RCC 7860 (cell line): ENCODE measurements at regions not wholly inside any gene's neighbourhood (a gene's known extent, or its start where the extent isn't known, plus 50 kb on each side); places are given as distances from the start of the nearest gene placed in this dataset.
"Not testable (repeated sequence)": the region's sequence is repeated elsewhere in the genome, so short reads cannot be mapped to it uniquely, and the experiment has no call there.

Experiments
- DNase-seq: peaks from one replicate; pipeline ENCODE4 v3.0.0-alpha.2; 2015; ENCODE audit warnings: low spot score
- FAIRE-seq: peaks from 2 replicates; lab custom pipeline; 2012; peaks lifted over from hg19 to GRCh38; lab: Jason Lieb, UNC

DNA sequence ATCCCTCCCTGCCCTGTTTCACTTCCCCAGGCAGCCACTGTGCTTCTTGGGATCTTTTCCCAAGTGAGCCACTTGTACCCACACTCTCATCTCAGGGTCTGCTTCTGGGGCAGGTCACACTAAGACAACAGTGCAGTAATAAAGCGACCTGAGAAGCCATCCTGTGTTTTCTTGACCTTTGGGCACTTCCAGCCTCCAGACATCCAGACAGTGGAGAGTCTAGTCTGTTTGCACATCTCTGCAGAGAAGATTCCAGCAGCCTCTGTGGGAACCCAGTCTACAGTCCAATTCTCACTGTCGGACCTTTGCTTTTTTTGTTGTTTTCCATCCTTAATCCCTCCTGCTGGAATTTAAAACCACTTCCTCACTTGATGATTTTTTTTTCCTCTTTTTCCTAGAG lies 50.3 kb upstream of the ATP6AP2 start:
- no peak for FAIRE-seq
- no peak for DNase-seq

DNA sequence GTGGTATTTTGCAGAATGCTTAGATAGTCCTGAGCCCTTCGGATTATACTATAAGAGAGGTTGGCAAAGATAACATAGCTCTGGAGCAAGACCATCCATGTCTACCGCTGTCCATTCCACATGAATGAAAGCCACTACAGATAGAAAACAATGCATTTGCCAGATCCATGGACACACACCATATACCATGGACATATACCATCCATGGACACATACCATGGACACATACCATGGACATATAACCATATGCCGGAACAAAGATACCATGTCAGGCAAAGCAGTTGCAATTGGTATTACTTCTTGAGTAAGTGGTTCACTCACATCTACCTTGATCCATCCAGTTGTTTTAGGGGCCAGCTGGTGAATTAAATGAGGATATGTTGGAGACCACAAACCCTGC lies 53.2 kb upstream of the ATP6AP2 start:
- FAIRE-seq, result no peak
- DNase-seq, result no peak

DNA sequence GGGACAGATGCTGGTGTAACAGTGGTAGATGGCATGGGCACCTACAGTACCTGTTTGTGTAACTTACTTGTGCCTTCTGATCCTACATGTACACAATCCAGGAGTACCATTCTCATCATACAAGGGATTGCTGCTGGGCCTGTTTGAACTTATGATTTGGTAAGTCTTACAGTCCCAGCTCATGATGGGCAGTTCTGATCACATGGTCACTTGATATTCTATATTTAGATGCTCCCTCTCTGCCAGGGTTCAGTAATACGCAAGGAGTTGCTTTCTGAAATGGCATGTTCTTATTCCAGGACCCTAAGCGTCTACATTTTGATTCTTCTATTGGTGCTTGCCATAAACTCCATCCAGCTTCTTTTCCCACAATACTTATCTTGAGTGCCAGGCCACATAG lies 54.4 kb upstream of the ATP6AP2 start:
- DNase-seq (no peak), FAIRE-seq (no peak)

DNA sequence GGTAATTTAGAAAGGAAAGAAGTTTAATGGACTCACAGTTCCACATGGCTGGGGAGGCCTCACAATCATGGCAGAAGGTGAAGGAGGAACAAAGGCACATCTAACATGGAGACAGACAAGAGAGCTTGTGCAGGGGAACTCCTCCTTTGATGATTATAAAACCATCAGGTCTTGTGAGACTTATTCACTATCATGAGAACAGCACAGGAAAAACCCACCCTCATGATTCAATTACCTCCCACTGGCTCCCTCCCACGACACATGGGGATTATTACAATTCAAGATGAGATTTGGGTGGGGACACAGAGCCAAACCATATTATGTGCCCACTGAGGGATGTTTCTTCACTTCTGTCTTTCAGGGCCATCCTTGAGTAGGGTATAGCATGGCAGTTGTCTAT lies 54.9 kb upstream of the ATP6AP2 start:
- not testable (repeated sequence) for FAIRE-seq, DNase-seq

DNA sequence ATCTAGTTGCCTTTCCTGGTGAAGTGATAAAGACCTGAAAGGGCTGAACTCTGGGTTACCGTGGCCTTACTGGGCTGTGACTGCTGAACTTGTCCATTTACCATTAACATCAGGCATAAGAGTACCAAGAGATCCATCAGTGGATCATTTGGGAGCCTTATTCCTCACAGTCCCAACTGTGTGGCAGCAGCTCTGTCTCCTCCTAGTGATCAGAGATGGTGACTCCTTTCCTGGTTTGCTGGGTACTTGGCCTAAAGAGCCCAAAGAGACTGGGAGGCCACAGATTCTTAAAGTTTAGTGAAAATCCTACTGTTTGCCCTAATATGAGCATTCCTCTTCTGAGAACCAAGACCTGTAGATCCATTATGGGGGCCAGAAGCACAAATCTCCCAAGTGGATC lies 56.3 kb upstream of the ATP6AP2 start:
- DNase-seq, result no peak

DNA sequence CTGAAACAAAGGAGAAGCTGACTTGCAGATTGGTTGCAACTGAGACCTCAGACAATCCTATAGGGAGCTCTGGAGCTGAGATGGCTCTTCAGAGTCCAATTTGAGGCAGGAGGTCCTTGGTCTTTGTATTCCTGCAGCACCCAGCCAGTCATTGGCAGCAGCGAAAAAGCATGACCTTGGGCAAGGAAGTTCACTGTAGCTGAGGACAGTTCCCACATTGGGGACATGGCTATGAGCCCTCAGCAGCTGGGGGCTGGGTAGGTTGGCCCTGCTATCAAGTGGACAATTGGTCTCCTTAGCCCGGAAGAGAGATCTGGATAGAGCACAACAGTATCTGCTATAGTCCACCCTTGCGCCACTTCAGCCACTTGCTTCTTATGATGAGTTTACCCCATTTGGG lies 56.9 kb upstream of the ATP6AP2 start:
- no peak for DNase-seq
- no peak for FAIRE-seq

More for the DNA sequence above, 56.3 kb upstream of the ATP6AP2 start:
- no peak for FAIRE-seq

DNA sequence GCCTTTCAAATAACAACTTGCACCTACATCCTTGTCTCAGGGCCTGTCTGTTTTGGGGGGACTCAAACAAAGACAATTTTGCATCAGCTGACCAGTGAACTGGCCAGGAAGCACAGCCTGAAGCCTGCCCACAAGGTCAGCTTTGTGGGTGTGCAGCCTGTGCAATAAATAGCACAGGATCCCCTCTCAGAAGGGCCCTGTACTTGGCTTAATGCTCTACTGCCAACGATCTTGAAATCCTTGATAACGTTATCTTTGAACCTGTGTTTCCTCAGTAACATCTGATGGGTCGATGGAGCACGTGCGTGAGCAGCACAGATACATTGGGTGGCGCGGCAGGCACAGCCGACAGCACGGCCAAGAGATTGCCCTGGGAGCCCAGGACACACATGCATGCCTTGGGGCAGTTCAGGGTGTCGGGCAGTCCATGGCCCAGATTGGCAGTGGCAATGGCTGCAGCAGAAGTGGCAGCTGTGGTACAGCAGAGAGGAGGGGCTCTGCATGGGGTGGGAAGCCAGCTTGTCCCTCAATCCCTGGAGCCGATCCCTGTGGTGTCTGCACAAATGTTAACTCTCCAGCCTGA lies 58.8 kb upstream of the ATP6AP2 start:
- DNase-seq (no peak), FAIRE-seq (no peak)

DNA sequence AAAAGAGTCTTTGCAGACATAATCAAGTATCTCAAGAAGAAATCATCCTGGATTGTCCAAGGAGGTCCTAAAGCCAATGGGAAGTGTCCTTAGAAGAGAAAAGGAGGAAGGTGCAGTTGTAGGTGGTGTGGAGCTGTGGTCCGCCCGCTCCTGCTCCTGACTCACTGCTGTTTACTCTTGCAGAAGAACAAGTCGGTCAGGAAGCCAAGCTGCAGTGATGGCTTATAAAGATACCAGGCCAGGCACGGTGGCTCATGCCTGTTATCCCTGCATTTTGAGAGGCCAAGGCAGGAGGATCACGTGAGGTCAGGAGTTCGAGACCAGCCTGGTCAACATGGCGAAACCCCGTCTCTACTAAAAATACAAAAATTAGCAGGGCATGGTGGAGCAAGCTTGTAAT lies 66.4 kb upstream of the ATP6AP2 start:
- DNase-seq (peak; percentile 11), FAIRE-seq (no peak)

DNA sequence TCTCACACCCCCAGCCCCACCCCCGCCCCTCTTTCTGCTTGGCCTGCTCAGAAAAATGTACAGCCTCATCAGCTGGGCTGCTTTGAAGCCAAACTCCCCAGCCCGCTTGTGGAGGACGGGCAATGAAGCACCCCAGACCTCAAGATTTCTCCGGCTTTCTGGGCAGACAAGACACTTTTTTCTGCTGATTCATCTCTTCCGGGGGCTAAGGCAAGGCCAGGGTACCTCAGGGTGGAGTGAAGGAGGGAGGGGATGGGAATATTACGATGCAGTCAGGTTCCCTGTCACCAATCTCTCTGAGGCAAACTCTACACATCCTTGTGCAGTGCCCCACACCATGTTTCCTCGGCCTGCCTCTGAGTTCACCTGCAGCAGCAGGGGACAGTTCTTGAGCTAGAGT lies 66.9 kb upstream of the ATP6AP2 start:
- DNase-seq (no peak), FAIRE-seq (no peak)

DNA sequence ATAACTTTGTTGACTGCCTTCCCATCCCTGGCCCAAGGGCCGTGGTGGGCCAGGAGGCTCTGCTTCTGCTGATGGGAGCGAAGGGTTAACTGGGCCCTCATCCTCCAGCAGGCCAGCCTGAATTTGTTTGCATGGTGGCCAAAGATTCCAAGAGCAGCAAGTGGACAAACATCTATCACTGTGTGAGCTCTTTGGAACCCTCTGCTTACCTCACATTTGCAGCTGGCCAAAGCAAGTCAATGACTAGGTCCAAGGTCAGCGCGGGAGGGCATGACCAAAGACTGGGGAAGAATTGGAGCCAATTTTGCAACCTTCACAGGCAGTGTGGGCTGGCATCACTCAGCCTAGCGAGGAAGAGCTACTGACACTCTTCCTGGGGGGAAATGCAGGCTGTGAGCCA lies 67.8 kb upstream of the ATP6AP2 start:
- FAIRE-seq (no peak), DNase-seq (no peak)

DNA sequence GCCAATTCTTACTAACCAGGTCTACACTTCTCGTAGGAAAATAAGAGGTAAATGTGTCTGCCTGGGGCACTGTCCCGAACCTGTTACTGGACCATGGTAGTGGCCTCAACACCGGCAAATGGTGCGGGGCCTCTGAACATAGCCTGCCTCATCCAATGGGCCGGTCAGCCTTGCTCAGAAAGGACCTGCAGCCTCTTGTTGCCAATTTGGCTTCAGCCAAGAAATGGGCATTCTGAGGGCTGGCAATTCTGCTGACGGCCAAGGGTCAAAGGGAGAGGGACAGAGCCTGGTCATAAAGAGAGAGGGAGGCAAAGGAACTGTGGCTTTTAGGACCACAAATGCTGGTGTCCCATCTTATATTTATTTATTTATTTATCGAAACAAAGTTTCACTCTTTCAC lies 69.5 kb upstream of the ATP6AP2 start:
- FAIRE-seq (no peak), DNase-seq (no peak)

DNA sequence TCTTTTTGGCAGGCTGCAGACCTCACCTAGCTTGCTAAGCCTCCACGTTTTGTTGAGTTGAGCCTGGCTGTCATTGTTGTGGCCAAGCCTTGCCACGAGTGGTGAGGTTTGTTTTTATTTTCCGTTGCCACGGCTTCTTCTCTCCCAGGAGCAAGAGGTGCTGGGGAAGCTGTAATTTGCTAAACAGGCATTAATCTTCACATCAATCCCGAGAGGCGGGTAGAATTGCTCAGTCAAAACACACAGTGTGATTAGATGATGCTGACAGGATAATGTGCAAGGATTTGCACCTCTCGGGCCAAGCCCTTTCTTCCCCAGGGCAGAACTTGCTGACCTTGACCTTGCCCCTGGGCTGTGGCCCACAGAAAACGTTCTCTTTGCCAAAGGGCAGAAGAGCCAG lies 72.2 kb upstream of the ATP6AP2 start:
- no peak for DNase-seq
- no peak for FAIRE-seq

DNA sequence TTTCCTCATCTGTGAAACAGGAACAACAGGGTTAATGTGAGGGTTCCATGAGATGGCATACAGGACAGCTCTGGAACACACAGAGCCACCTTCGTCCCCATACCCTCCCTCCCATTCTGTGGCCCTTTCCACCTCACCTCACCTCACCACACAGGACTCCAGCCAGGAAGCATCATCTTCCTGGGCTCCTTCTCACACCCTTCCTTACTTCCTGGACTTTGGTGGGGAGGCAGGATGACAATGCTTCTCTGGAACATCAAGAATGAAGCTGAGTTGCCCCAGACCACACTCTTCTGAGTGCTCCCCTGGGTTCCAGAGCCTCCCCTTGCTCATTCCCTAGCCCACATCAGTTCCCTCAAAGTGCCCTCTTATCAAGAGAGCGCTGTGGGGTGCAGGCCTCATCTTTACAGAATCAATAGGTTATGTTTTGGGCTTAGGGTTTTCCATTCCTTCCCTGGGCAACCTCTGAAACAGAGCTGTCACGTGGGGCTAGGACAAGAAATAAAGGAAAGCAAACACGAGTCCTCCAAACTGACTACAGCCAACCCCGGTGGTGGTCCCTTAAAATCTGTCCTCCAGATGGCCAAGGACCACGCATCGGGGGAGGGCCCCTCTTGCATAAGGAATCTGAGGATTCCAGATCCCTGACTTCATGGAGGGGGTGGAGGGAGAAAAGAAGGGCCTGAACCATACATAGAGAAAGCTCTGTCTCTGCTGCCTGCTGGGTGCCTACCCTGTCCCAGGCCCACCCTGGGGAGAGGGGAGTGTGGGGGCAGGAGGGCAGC lies 74.4 kb upstream of the ATP6AP2 start:
- peak; percentile 12 for FAIRE-seq
- DNase-seq, result peak; percentile 43

DNA sequence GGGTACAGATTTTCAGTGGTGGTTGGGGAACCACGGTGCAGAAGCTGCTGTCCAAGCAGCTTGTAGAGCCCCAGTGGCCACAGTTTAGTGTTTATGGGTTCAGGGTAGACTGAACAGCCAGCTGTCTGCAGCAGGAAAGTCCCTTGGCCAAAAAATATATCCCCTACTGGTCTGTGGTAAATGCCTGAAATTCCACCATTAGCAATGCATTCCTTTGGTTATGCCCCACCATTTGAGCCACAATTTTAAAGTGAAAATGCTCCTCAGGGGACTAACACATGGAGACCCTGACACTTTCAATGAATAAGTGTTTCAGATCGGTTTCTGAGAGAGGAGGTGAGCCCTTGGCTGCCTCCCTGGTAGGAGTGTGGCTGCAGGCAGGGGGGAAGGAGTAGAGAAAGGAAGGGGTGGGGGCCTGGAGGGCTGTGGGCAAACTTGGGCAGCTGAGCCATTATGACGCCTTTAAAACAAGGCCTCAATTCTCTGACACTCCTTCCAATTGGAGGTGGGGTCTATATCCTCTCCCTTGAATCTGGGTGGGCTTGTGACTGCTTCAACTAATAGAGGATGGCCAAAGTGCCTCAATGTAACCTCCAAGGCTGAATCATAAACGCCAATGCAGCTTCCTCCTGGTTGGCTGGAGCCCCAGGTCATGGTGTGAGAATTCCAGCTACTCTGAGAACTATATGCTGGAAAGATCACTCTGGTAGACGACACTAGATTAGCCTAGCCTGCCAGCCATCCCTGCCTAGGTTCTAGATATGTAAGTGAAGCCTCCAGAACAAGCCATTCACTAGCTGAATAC lies 75.8 kb upstream of the ATP6AP2 start:
- peak; percentile 88 for DNase-seq
- FAIRE-seq, result peak; percentile 96

DNA sequence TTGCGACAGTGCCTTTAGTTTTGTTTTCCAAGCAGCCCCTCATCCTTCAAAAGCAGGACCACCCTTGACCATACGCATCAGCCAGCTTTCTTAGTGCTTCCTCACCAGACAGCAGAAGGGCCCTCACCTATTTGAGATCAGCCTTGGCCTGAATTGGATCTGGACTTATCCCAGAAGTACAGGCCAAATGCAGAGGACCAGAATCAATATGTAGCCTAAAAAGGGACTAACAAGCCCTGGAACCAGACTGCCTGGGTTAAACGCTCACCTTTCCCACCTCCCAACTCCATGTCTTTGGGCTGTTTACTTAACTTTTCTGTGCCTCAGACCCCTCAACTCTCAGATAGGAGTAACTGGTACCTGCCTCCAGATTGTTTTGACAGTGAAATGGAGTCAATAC lies 77.7 kb upstream of the ATP6AP2 start:
- no peak for FAIRE-seq
- no peak for DNase-seq

DNA sequence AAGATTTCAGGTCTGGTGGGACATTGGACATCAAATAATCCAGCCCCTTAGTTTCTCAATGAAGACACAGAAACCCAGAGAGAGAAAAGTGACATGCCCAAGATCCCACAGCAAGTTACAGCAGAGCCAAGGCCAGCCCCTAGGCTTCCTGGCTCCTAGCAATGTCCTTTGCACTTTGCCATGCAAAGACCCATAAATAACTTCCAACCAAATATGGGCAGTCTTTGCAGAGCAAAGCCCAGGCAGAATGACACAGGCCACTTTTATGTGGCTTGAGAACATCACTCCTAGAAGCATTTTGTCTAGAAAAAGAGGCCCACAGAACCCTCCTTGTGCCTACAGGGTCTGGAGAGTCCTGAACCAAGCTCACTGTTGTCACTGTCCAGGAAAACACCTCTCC lies 78.1 kb upstream of the ATP6AP2 start:
- DNase-seq, result no peak
- FAIRE-seq, result no peak

DNA sequence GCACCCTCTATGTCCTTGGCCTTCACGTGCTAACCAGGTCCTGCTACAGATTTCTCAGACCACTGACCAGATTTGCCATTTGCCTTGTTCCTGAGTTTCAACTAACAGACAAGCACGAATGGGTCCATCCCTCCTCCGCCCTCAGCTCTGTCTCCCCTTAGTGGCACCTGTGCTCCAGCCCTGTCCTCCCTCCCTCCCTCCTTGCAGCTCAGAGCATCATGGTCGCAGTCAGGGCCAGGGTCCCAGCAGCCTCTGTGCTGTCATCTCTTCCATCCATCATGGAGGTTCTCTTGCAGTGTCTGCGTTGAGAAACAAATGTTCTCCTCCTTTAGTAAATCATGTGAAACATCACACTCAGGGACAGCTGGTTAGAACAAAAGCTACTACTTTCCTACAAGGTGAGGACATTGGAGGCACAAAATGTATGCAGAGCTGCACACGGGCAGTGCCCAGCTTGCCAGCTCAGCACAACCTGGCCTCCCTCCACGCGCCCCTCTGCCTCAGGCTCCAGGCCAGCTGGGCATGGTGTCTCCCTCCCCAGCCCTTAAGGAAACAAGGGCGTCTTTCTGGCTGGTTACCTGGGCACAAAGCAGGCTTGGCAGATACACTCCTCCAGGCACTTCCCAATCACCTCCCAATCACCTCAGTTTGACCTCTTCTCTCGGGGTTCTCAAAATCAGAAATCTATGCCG lies 79.5 kb upstream of the ATP6AP2 start:
- DNase-seq, result no peak
- FAIRE-seq, result no peak

DNA sequence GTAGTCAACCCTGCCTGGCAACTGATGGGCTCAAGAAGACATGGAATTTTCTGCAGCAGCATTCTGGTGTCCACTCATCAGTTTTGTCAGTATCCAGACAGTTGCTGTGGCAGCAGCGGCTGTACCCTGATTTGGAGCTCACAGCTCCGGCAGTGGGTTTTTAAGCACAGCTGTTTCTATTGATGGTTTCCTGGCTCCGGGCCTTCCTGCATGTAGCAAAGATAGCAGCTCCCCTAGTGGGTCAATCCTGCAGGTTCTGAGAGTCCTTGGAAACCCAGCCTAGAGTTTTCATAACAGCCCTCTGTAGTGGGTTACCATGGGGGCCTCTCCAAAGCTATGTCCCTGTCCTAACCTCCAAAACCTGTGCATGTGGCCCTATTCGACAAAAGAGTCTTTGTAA lies 84.0 kb upstream of the ATP6AP2 start:
- DNase-seq (no peak), FAIRE-seq (no peak)

DNA sequence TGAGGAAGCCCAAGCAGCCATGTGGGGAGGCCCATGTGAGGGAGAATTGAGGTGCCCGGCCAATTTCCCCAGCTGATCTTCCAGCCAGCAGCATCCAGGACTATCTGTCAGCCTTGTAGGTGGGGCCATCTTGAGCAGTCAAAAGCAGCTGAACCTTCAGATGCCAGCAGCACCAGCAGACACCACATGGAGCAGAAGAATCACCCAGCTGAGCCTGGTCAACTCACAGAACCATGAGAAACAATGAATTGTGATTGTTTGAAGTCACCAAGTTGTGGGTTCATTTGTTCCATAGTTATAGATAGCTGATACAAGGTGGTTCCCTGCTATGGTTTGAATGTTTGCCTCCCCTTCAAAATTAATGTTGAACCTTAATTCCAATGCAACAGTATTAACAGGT lies 85.1 kb upstream of the ATP6AP2 start:
- DNase-seq (no peak), FAIRE-seq (no peak)

DNA sequence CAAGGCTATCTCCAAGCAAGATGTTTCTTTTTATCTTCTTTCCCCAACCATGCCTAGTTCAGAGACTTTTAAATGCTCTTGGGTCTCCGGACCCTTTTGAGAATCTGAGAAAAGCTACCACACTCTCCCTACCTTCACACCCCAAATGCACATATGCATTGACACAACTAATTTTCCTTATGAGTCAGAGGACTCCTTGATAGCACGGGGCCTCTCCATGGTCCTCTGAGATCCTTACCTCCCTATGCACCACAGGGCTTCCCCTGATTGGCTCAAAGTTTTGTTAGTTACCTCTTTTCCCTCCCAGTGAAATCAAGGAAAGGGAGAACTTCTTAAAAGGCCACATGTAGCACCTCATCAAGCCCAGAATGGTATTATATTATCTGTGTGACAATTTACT lies 86.8 kb upstream of the ATP6AP2 start:
- DNase-seq (no peak), FAIRE-seq (no peak)

DNA sequence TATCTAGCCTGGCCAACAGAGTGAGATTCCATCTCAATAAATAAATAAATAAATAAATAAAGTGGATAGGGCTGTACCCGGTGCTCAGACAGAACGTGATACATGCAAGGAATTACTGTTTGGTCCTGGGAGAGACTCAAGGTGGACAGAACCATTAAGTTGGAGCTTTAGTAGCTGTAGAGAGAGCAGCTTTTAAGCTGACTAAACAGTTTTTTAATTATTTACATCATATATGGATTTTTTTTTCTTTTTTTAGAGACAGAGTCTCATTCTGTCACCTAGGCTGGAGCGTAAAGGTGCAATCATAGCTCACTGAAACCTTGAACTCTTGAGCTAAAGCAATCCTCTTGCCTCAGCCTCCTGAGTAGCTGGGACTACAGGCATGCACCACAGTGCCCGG lies 92.5 kb upstream of the ATP6AP2 start:
- DNase-seq (no peak), FAIRE-seq (no peak)
